HCT116 (cell line): ENCODE measurements at regions not wholly inside any gene's neighbourhood (a gene's known extent, or its start where the extent isn't known, plus 50 kb on each side); places are given as distances from the start of the nearest gene placed in this dataset.

Experiments used
- ATAC-seq: fragments of 200-7000 bp; cut with Tn5 transposase; 2 replicates; pipeline ENCODE4 v1.9.1; 2020; ENCODE audit warnings: mild to moderate bottlenecking, moderate library complexity
- BruUV-seq: library from RNA; stranded (reverse); fragments of 400-500 nt; replicated peaks from 2 replicates; lab custom pipeline; 2021; lab: Mats Ljungman, UMichigan
- CTCF ChIA-PET: fragments of 300-600 bp; sonication (Branson Sonifier 250); formaldehyde crosslinking; loops from one replicate; lab custom pipeline; 2021; ENCODE audit warnings: antibody characterized with exemption; lab: Charles Lee
- POLR2A ChIA-PET: fragments of 300-600, 350-600 bp; sonication (Branson Sonifier 250); formaldehyde crosslinking; loops from one replicate; lab custom pipeline; 2021; ENCODE audit warnings: antibody characterized with exemption; lab: Charles Lee
- RAD21 ChIA-PET, 2 experiments: fragments of 300-600 bp; sonication (Branson Sonifier 250); formaldehyde crosslinking; loops; one replicate each; lab custom pipeline; 2023; ENCODE audit warnings: low total read pairs in 2 of 2; ENCODE audit not compliant: uncharacterized antibody in 2 of 2, unreplicated experiment in 2 of 2, low non-redundant PET in 1 of 2; lab: Charles Lee
- DNase-seq: peaks from one replicate; pipeline ENCODE4 v3.0.0-alpha.2; 2010; ENCODE audit warnings: low read depth, low spot score
- H2AFZ ChIP-seq: fragments of 200-600 bp; shearing (Covaris generic), sonication (generic); 2 replicates; pipeline ENCODE4 v1.6.1; 2017; ENCODE audit warnings: low read depth, mixed run types, mixed read lengths, antibody characterized with exemption, low read length; ENCODE audit not compliant: poor library complexity, severe bottlenecking
- H3K27ac ChIP-seq: 2 replicates; pipeline ENCODE4 v1.5.1; 2012; ENCODE audit warnings: low read depth, low read length
- H3K27me3 ChIP-seq: fragments of 200-600 bp; sonication (generic); 2 replicates; pipeline ENCODE4 v1.6.1; 2016; ENCODE audit warnings: mixed run types, low read length, mixed read lengths; ENCODE audit not compliant: insufficient read depth
- H3K36me3 ChIP-seq, 2 experiments: fragments of 200-500 bp in 1 of 2; fragments of 200-600 bp in 1 of 2; sonication (Bioruptor generic) in 1 of 2; sonication (generic) in 1 of 2; 2 replicates each; pipeline versions ENCODE4 v1.5.1 to v1.6.1; 2014 to 2016; ENCODE audit warnings: low read length in 2 of 2, inconsistent platforms in 1 of 2, mixed read lengths in 1 of 2, mixed run types in 1 of 2; ENCODE audit not compliant: insufficient read depth in 2 of 2, control insufficient read depth in 1 of 2
- H3K4me1 ChIP-seq, 2 experiments: fragments of 200-600 bp in 1 of 2; sonication (generic) in 1 of 2; 2 replicates each; pipeline versions ENCODE4 v1.5.1 to v1.6.1; 2012 to 2017; ENCODE audit warnings: low read length in 2 of 2, inconsistent platforms in 1 of 2, mild to moderate bottlenecking in 1 of 2, mixed read lengths in 1 of 2, mixed run types in 1 of 2, moderate library complexity in 1 of 2; ENCODE audit not compliant: insufficient read depth in 2 of 2, control insufficient read depth in 1 of 2
- H3K4me2 ChIP-seq: fragments of 200-600 bp; sonication (generic); 2 replicates; pipeline ENCODE4 v1.6.1; 2017; ENCODE audit warnings: mixed run types, low read length, mixed read lengths
- H3K4me3 ChIP-seq, 2 experiments: fragments of 200-600 bp in 1 of 2; sonication (generic) in 1 of 2; replicated peaks in 1 of 2; 2 replicates each; pipeline ENCODE4 v1.5.1; 2011 to 2016; ENCODE audit warnings: low read length in 2 of 2, control low read depth in 1 of 2, low read depth in 1 of 2, mild to moderate bottlenecking in 1 of 2, mixed read lengths in 1 of 2, mixed run types in 1 of 2
- H3K79me2 ChIP-seq: fragments of 200-600 bp; sonication (generic); 2 replicates; pipeline ENCODE4 v1.6.1; 2017; ENCODE audit warnings: mild to moderate bottlenecking, mixed run types, low read length, moderate library complexity, mixed read lengths; ENCODE audit not compliant: insufficient read depth
- H3K9ac ChIP-seq: fragments of 200-600 bp; sonication (generic); 2 replicates; pipeline ENCODE4 v1.6.1; 2016; ENCODE audit warnings: low read length, mixed read lengths
- H3K9me2 ChIP-seq: fragments of 200-600 bp; sonication (generic), shearing (Covaris generic); 2 replicates; pipeline ENCODE4 v1.6.1; 2017; ENCODE audit warnings: mixed run types, mild to moderate bottlenecking, moderate library complexity; ENCODE audit not compliant: insufficient read depth
- H3K9me3 ChIP-seq, 2 experiments: fragments of 200-500 bp in 1 of 2; fragments of 200-600 bp in 1 of 2; sonication (Bioruptor generic) in 1 of 2; sonication (generic) in 1 of 2; 2 replicates each; pipeline ENCODE4 v1.6.1; 2014 to 2017; ENCODE audit warnings: low read length in 2 of 2, mixed read lengths in 2 of 2, inconsistent platforms in 1 of 2, low read depth in 1 of 2, mild to moderate bottlenecking in 1 of 2, mixed run types in 1 of 2, moderate library complexity in 1 of 2; ENCODE audit not compliant: control insufficient read depth in 1 of 2, insufficient read depth in 1 of 2
- H4K20me1 ChIP-seq: fragments of 200-600 bp; sonication (generic), shearing (Covaris generic); 2 replicates; pipeline ENCODE4 v1.6.1; 2017; ENCODE audit warnings: mixed run types, mild to moderate bottlenecking, moderate library complexity; ENCODE audit not compliant: insufficient read depth
- ATF3 ChIP-seq: IDR thresholded peaks from 2 replicates; pipeline ENCODE4 v1.6.1; 2012
- CBX3 ChIP-seq: IDR thresholded peaks from 2 replicates; pipeline ENCODE4 v1.6.1; 2012; ENCODE audit warnings: low read depth
- EZH2 ChIP-seq: fragments of 200-600 bp; sonication (generic); IDR thresholded peaks from 2 replicates; pipeline ENCODE4 v1.6.1; 2017; ENCODE audit warnings: antibody characterized with exemption, mixed run types
- POLR2AphosphoS5 ChIP-seq: IDR thresholded peaks from 2 replicates; pipeline ENCODE4 v1.6.1; 2011; ENCODE audit warnings: mild to moderate bottlenecking, low read depth, low read length, moderate library complexity
- RAD21 ChIP-seq: IDR thresholded peaks from 2 replicates; pipeline ENCODE4 v1.6.1; 2012; ENCODE audit warnings: low read depth, mild to moderate bottlenecking
- SIN3A ChIP-seq: IDR thresholded peaks from 2 replicates; pipeline ENCODE4 v1.6.1; 2012; ENCODE audit warnings: low read depth
- SP1 ChIP-seq: IDR thresholded peaks from 2 replicates; pipeline ENCODE4 v1.6.1; 2012; ENCODE audit warnings: low read depth
- YY1 ChIP-seq: IDR thresholded peaks from 2 replicates; pipeline ENCODE4 v1.6.1; 2011; ENCODE audit warnings: low read length, low read depth, moderate library complexity, mild to moderate bottlenecking; ENCODE audit not compliant: insufficient replicate concordance; ENCODE audit errors: extremely low read depth
- ZFX ChIP-seq: fragments of 450-650 bp; IDR thresholded peaks from 2 replicates; pipeline ENCODE4 v1.6.1; 2017
- ZNF274 ChIP-seq: fragments of 200-500 bp; sonication (Bioruptor generic); IDR thresholded peaks from 2 replicates; pipeline ENCODE4 v1.6.1; 2014; ENCODE audit warnings: mild to moderate bottlenecking, low read depth, low read length, inconsistent platforms
- intact Hi-C: fragments of 100-400 bp; cut with micrococcal nuclease; formaldehyde crosslinking; loops from 2 replicates; pipeline ENCODE4 v1.10.0; 2022
- TF ChIP-seq, protein P1 (sequence below): IDR thresholded peaks from 2 replicates; pipeline ENCODE4 v1.6.1; 2011; ENCODE audit warnings: mild to moderate bottlenecking, low read length, moderate library complexity; ENCODE audit not compliant: insufficient replicate concordance; ENCODE audit errors: extremely low read depth
- TF ChIP-seq, protein P2 (sequence below), 3 experiments: fragments of 200-600 bp in 1 of 3; sonication (generic) in 1 of 3; IDR thresholded peaks in 2 of 3; conservative IDR thresholded peaks in 1 of 3; 2 replicates each; pipeline ENCODE4 v1.5.1; 2012 to 2017; ENCODE audit warnings: low read depth in 2 of 3, low read length in 2 of 3, antibody characterized with exemption in 1 of 3, borderline replicate concordance in 1 of 3, control low read depth in 1 of 3, mild to moderate bottlenecking in 1 of 3, mixed read lengths in 1 of 3, mixed run types in 1 of 3, moderate library complexity in 1 of 3; ENCODE audit not compliant: insufficient read depth in 1 of 3
- TF ChIP-seq, protein P3 (sequence below): IDR thresholded peaks from 2 replicates; pipeline ENCODE4 v1.6.1; 2012

DNA sequence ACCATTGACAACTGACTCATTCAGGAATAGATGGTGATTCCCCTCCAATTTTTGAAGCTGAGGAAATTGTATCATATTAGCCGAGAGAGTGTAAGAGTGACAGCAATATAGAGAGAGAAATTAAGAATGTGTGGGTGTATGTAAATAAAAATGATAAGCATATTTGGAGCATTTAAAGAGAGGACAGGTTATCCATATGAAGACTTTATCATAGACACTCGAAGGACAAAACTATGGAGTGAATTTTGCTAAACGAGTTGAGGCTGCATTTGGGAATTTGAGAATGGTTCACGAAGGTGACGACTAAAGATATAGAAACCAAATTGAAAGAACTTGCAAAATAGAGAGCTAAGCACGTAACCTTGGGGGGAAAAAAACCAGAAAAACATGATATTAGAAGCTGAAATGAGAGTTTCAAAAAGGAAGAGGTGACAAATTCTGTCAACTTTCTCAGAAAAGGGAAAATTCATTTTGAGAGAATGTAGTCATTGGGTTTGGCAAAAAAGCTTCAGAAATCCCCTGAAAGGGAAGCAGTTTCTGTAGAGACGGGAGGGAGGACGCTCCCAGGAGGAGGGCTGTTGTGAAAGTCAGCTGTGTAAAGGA is 129.7 kb downstream of the KCNJ2 start (continued):
- TF ChIP-seq, protein P1, sequence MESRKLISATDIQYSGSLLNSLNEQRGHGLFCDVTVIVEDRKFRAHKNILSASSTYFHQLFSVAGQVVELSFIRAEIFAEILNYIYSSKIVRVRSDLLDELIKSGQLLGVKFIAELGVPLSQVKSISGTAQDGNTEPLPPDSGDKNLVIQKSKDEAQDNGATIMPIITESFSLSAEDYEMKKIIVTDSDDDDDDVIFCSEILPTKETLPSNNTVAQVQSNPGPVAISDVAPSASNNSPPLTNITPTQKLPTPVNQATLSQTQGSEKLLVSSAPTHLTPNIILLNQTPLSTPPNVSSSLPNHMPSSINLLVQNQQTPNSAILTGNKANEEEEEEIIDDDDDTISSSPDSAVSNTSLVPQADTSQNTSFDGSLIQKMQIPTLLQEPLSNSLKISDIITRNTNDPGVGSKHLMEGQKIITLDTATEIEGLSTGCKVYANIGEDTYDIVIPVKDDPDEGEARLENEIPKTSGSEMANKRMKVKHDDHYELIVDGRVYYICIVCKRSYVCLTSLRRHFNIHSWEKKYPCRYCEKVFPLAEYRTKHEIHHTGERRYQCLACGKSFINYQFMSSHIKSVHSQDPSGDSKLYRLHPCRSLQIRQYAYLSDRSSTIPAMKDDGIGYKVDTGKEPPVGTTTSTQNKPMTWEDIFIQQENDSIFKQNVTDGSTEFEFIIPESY: no peak
- TF ChIP-seq, protein P2, sequence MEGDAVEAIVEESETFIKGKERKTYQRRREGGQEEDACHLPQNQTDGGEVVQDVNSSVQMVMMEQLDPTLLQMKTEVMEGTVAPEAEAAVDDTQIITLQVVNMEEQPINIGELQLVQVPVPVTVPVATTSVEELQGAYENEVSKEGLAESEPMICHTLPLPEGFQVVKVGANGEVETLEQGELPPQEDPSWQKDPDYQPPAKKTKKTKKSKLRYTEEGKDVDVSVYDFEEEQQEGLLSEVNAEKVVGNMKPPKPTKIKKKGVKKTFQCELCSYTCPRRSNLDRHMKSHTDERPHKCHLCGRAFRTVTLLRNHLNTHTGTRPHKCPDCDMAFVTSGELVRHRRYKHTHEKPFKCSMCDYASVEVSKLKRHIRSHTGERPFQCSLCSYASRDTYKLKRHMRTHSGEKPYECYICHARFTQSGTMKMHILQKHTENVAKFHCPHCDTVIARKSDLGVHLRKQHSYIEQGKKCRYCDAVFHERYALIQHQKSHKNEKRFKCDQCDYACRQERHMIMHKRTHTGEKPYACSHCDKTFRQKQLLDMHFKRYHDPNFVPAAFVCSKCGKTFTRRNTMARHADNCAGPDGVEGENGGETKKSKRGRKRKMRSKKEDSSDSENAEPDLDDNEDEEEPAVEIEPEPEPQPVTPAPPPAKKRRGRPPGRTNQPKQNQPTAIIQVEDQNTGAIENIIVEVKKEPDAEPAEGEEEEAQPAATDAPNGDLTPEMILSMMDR (IDR thresholded peaks at IDR 0.05 in 2 of 3, conservative IDR thresholded peaks at IDR 0.05 in 1 of 3; ENCODE audit: borderline replicate concordance in 1 of 3, insufficient read depth in 1 of 3, low read depth in 2 of 3, low read length in 2 of 3): no peak

DNA sequence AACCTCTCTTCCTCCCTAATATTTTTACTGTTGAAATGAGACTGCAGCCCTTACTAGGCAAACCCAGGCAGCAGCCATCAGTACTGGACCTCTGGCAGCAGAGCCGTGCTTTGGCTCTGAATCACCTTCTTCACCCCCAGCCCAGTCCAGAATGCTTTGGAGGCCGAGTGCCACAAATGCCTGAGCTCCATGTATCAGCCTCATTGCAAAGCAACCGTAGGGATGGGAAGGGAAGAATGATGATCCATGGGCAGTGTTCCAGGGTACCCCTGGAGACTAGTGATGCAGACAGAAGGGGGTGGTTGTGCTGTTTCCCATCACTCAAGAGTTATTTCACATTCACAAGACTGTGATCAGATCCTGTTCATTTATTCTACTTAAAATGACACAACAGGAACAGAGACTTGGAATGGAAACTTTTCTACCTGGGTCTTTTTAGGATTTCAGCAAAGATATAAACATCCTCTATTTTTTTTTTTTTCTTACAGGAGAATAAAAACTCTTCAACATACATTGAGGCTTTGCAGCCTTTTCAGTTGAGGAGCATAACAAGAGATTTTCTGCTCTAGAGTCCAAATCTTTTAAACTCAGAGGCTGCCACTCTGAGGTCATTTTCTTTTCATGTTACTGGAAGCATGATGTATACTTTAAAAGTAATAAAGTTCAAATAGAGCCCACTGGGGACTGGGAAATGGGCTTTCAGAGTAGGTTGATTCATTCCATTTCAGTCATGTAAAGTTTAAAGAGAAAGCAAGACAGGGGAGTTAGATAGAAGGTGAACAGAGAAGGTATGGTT is 138.3 kb downstream of the KCNJ2 start:
- no peak overlapping the region for H3K4me2 ChIP-seq
- POLR2A ChIA-PET: no interaction called here
- DNase-seq (no peak), ATAC-seq (no peak)
- no peak overlapping the region for H2AFZ ChIP-seq
- TF ChIP-seq POLR2AphosphoS5 (no peak), ZNF274 (no peak), YY1 (no peak), ZFX (no peak), RAD21 (no peak), CBX3 (no peak), SIN3A (no peak), EZH2 (no peak), SP1 (no peak), ATF3 (no peak)
- TF ChIP-seq, protein P2 (IDR thresholded peaks at IDR 0.05 in 2 of 3, conservative IDR thresholded peaks at IDR 0.05 in 1 of 3; ENCODE audit: borderline replicate concordance in 1 of 3, insufficient read depth in 1 of 3, low read depth in 2 of 3, low read length in 2 of 3): no peak
- TF ChIP-seq, protein P3, sequence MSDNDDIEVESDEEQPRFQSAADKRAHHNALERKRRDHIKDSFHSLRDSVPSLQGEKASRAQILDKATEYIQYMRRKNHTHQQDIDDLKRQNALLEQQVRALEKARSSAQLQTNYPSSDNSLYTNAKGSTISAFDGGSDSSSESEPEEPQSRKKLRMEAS: no peak
- TF ChIP-seq, protein P1: no peak
- RAD21 ChIA-PET: no interaction called here
- H3K36me3 ChIP-seq: no peaks in the 10 kb centered on the region
- CTCF ChIA-PET: no interaction called here
- no peaks in the 10 kb centered on the region for H4K20me1 ChIP-seq
- H3K4me1 ChIP-seq: no peaks in the 10 kb centered on the region
- no peak overlapping the region for H3K9ac ChIP-seq
- no peak overlapping the region for H3K4me3 ChIP-seq
- H3K9me2 ChIP-seq: no peaks in the 10 kb centered on the region
- intact Hi-C loops: no loop called here
- BruUV-seq: no TSS peak
- no peak overlapping the region for H3K27ac ChIP-seq
- H3K9me3 ChIP-seq: peaks cover 4 to 18% of the 10 kb centered on the region in 2 experiments; a peak in 2 of 4 replicates
- no peaks in the 10 kb centered on the region for H3K27me3 ChIP-seq
- H3K79me2 ChIP-seq: no peaks in the 10 kb centered on the region
